Cardiac muscle cell (in vitro differentiated cells and primary cell): ENCODE measurements at regions not wholly inside any gene's neighbourhood (a gene's known extent, or its start where the extent isn't known, plus 50 kb on each side); places are given as distances from the start of the nearest gene placed in this dataset.

Experiments used
- DNase-seq, 2 donors: peaks; one replicate each; pipeline versions ENCODE4 v3.0.0 to v3.0.0-alpha.2; 2010 to 2017; ENCODE audit warnings: low read depth in 1 of 2, low spot score in 1 of 2
- H3K27ac ChIP-seq: fragments of 200-600 bp; sonication (generic); 2 replicates; pipeline ENCODE4 v1.5.1; 2016
- H3K27me3 ChIP-seq: fragments of 200-600 bp; sonication (generic); 2 replicates; pipeline ENCODE4 v1.6.0; 2016; ENCODE audit warnings: control low read depth
- H3K36me3 ChIP-seq: fragments of 200-600 bp; sonication (generic); 2 replicates; pipeline ENCODE4 v1.5.1; 2016; ENCODE audit warnings: control low read depth
- H3K4me1 ChIP-seq: fragments of 200-600 bp; sonication (generic); 2 replicates; pipeline ENCODE4 v1.8.1; 2017; ENCODE audit warnings: low read depth, mild to moderate bottlenecking, mixed run types
- H3K4me3 ChIP-seq: fragments of 200-600 bp; sonication (generic); 2 replicates; pipeline ENCODE4 v1.5.1; 2016; ENCODE audit warnings: mild to moderate bottlenecking
- H3K9me3 ChIP-seq: fragments of 200-600 bp; sonication (generic); 2 replicates; pipeline ENCODE4 v1.5.1; 2017; ENCODE audit warnings: low read depth, mild to moderate bottlenecking, control low read depth
- CTCF ChIP-seq: IDR thresholded peaks from 2 replicates; pipeline ENCODE4 v1.5.1; 2012; ENCODE audit warnings: low read depth, mild to moderate bottlenecking, low read length

- H3K27me3 ChIP-seq = no peaks in the 10 kb centered on the region
- H3K27ac ChIP-seq = no peak overlapping the region
- H3K9me3 ChIP-seq = no peaks in the 10 kb centered on the region
- no peak for TF ChIP-seq CTCF
- DNase-seq = no peak
- H3K4me1 ChIP-seq = no peaks in the 10 kb centered on the region
- no peaks in the 10 kb centered on the region for H3K36me3 ChIP-seq
- H3K4me3 ChIP-seq = no peak overlapping the region
Measured at GRCh38 chr17:51563961-51564360, 303.6 kb downstream of the UTP18 start.

- no peak overlapping the region for H3K27ac ChIP-seq
- H3K9me3 ChIP-seq = no peaks in the 10 kb centered on the region
- DNase-seq = no peak
- TF ChIP-seq CTCF = no peak
- H3K4me3 ChIP-seq = no peak overlapping the region
- H3K36me3 ChIP-seq = no peaks in the 10 kb centered on the region
- no peaks in the 10 kb centered on the region for H3K27me3 ChIP-seq
- H3K4me1 ChIP-seq = no peaks in the 10 kb centered on the region
Measured at GRCh38 chr17:51572115-51572514, 311.8 kb downstream of the UTP18 start.
